WTC11 (cell line): ENCODE measurements at regions not wholly inside any gene's neighbourhood (a gene's known extent, or its start where the extent isn't known, plus 50 kb on each side); places are given as distances from the start of the nearest gene placed in this dataset.

Source experiments
- ATAC-seq: fragments of 200-7000 bp; cut with Tn5 transposase; 2 replicates; pipeline ENCODE4 v1.10.0; 2021; ENCODE audit warnings: mild to moderate bottlenecking, moderate library complexity
- CTCF ChIA-PET: fragments of 300-600 bp; sonication (Branson Sonifier 250); formaldehyde crosslinking; loops from one replicate; lab custom pipeline; 2021; ENCODE audit warnings: antibody characterized with exemption; lab: Charles Lee
- POLR2A ChIA-PET: fragments of 350-600 bp; sonication (Branson Sonifier 250); formaldehyde crosslinking; loops from one replicate; lab custom pipeline; 2021; ENCODE audit warnings: antibody characterized with exemption; lab: Charles Lee
- DNase-seq: peaks from one replicate; pipeline ENCODE4 v3.0.0; 2021; ENCODE audit warnings: low spot score
- H3K27ac Mint-ChIP-seq: 2 replicates; pipeline ENCODE4 v1.8.0; 2021; ENCODE audit warnings: mixed read lengths
- H3K27me3 Mint-ChIP-seq: 2 replicates; pipeline ENCODE4 v1.8.0; 2021; ENCODE audit warnings: low read depth, mild to moderate bottlenecking, moderate library complexity, mixed read lengths
- H3K36me3 Mint-ChIP-seq: 2 replicates; pipeline ENCODE4 v1.8.0; 2021; ENCODE audit warnings: mixed read lengths
- H3K4me1 Mint-ChIP-seq: 2 replicates; pipeline ENCODE4 v1.8.0; 2022; ENCODE audit warnings: mixed read lengths
- H3K4me3 Mint-ChIP-seq: 2 replicates; pipeline ENCODE4 v1.8.0; 2021; ENCODE audit warnings: mild to moderate bottlenecking, moderate library complexity, mixed read lengths
- H3K9me3 Mint-ChIP-seq: 2 replicates; pipeline ENCODE4 v1.8.0; 2021; ENCODE audit warnings: mixed read lengths
- AFF4 ChIP-seq: sonication (generic); formaldehyde crosslinking; IDR thresholded peaks from 2 replicates; pipeline ENCODE4 v1.8.1; 2023; ENCODE audit warnings: mild to moderate bottlenecking, missing genetic modification reagents, borderline replicate concordance
- ATF1 ChIP-seq: sonication (generic); formaldehyde crosslinking; IDR thresholded peaks from 2 replicates; pipeline ENCODE4 v1.8.1; 2023; ENCODE audit warnings: mild to moderate bottlenecking, moderate library complexity, missing genetic modification reagents
- CREB1 ChIP-seq: sonication (generic); formaldehyde crosslinking; IDR thresholded peaks from 2 replicates; pipeline ENCODE4 v1.8.0; 2023; ENCODE audit warnings: mild to moderate bottlenecking, missing genetic modification reagents
- CTCF ChIP-seq: fragments of 200-600 bp; IDR thresholded peaks from 2 replicates; pipeline ENCODE4 v1.8.0; 2022; ENCODE audit warnings: antibody characterized with exemption
- EMX1 ChIP-seq: fragments of 250-450 bp; sonication (Bioruptor Pico); IDR thresholded peaks from 2 replicates; pipeline ENCODE4 v1.8.0; 2021; ENCODE audit warnings: mild to moderate bottlenecking
- ERG ChIP-seq: fragments of 250-450 bp; sonication (Bioruptor Pico); IDR thresholded peaks from 2 replicates; pipeline ENCODE4 v1.8.0; 2021; ENCODE audit warnings: mild to moderate bottlenecking
- ESRRA ChIP-seq: sonication (generic); formaldehyde crosslinking; IDR thresholded peaks from 2 replicates; pipeline ENCODE4 v1.8.1; 2022; ENCODE audit warnings: mild to moderate bottlenecking, missing genetic modification reagents, borderline replicate concordance
- FOXP1 ChIP-seq: sonication (generic); formaldehyde crosslinking; IDR thresholded peaks from 2 replicates; pipeline ENCODE4 v1.8.0; 2022; ENCODE audit warnings: missing genetic modification reagents, mild to moderate bottlenecking, moderate library complexity, borderline replicate concordance
- GABPB1 ChIP-seq: sonication (generic); formaldehyde crosslinking; IDR thresholded peaks from 2 replicates; pipeline ENCODE4 v1.8.1; 2023; ENCODE audit warnings: mild to moderate bottlenecking, missing genetic modification reagents
- HMGXB4 ChIP-seq: sonication (generic); formaldehyde crosslinking; IDR thresholded peaks from 2 replicates; pipeline ENCODE4 v1.8.1; 2023; ENCODE audit warnings: mild to moderate bottlenecking, moderate library complexity, missing genetic modification reagents
- MYBL2 ChIP-seq: sonication (generic); formaldehyde crosslinking; IDR thresholded peaks from 2 replicates; pipeline ENCODE4 v1.8.1; 2023; ENCODE audit warnings: mild to moderate bottlenecking, moderate library complexity, missing genetic modification reagents
- NR2C2 ChIP-seq: sonication (generic); formaldehyde crosslinking; IDR thresholded peaks from 2 replicates; pipeline ENCODE4 v1.8.0; 2022; ENCODE audit warnings: mild to moderate bottlenecking, missing genetic modification reagents
- NR3C1 ChIP-seq: sonication (generic); formaldehyde crosslinking; conservative IDR thresholded peaks from 2 replicates; pipeline ENCODE4 v1.8.1; 2023; ENCODE audit warnings: low read depth, mild to moderate bottlenecking, missing genetic modification reagents
- ZNF281 ChIP-seq: sonication (generic); formaldehyde crosslinking; IDR thresholded peaks from 2 replicates; pipeline ENCODE4 v1.8.0; 2023; ENCODE audit warnings: mild to moderate bottlenecking, missing genetic modification reagents
- ZNF532 ChIP-seq: fragments of 250-450 bp; sonication (Bioruptor Pico); IDR thresholded peaks from 2 replicates; pipeline ENCODE4 v1.9.0; 2021; ENCODE audit warnings: mild to moderate bottlenecking, borderline replicate concordance

GRCh38 chr12:115421796-115422709 is 738.1 kb upstream of the TBX3 start:
- Mint-ChIP-seq H3K4me1 (peaks cover 3% of the 10 kb centered on the region; the same call in 1 of the 2 replicates), H3K9me3 (peaks cover 4% of the 10 kb centered on the region), H3K4me3 (no peak overlapping the region), H3K27me3 (no peaks in the 10 kb centered on the region; the same call in 1 of the 2 replicates), H3K36me3 (no peaks in the 10 kb centered on the region), H3K27ac (no peak overlapping the region)
- TF ChIP-seq ATF1 (CRISPR knock-in tag) (no peak), MYBL2 (CRISPR knock-in tag) (no peak), CREB1 (CRISPR knock-in tag) (no peak), ERG (CRISPR knock-in tag) (no peak), GABPB1 (CRISPR knock-in tag) (peak; percentile 48; the same call in 1 of the 2 replicates), ZNF532 (CRISPR knock-in tag) (no peak), EMX1 (CRISPR knock-in tag) (no peak)
- POLR2A ChIA-PET, result no interaction called here
- no peak for DNase-seq
- CTCF ChIA-PET, result no interaction called here
- ATAC-seq, result no peak

GRCh38 chr12:115421350-115421749 is 737.4 kb upstream of the TBX3 start:
- ATAC-seq (no peak), DNase-seq (no peak)
- ChIA-PET POLR2A (no interaction called here), CTCF (no interaction called here)
- no peak overlapping the region for H3K4me3 Mint-ChIP-seq
- peaks cover 11% of the 10 kb centered on the region for H3K9me3 Mint-ChIP-seq
- no peaks in the 10 kb centered on the region; the same call in 1 of the 2 replicates for H3K27me3 Mint-ChIP-seq
- no peaks in the 10 kb centered on the region for H3K36me3 Mint-ChIP-seq
- peaks cover 3% of the 10 kb centered on the region; the same call in 1 of the 2 replicates for H3K4me1 Mint-ChIP-seq
- H3K27ac Mint-ChIP-seq, result no peak overlapping the region
- no peak for TF ChIP-seq FOXP1
- TF ChIP-seq ESRRA (CRISPR knock-in tag), result no peak
- no peak for TF ChIP-seq CTCF
- no peak for TF ChIP-seq NR2C2 (CRISPR knock-in tag)
- TF ChIP-seq AFF4 (CRISPR knock-in tag), result no peak
- TF ChIP-seq HMGXB4 (CRISPR knock-in tag), result no peak
- no peak for TF ChIP-seq ERG (CRISPR knock-in tag)
- no peak for TF ChIP-seq ZNF281
- no peak for TF ChIP-seq NR3C1 (CRISPR knock-in tag)
